GM12873 (cell line): ENCODE measurements at regions not wholly inside any gene's neighbourhood (a gene's known extent, or its start where the extent isn't known, plus 50 kb on each side); places are given as distances from the start of the nearest gene placed in this dataset.

Experiments used
- CTCF ChIP-seq: IDR thresholded peaks from 2 replicates; pipeline ENCODE4 v1.5.1; 2012; ENCODE audit warnings: low read depth, mild to moderate bottlenecking, moderate library complexity, low read length, control low read depth; ENCODE audit not compliant: insufficient read depth; ENCODE audit errors: missing control alignments

- TF ChIP-seq CTCF, result no peak
These were observed 357.9 kb upstream of the TSHZ2 start for GRCh38 chr20:52614051-52614863.

GRCh38 chr20:52612046-52612632 is 360.0 kb upstream of the TSHZ2 start:
- TF ChIP-seq CTCF, result no peak

- no peak for TF ChIP-seq CTCF
These were observed 361.4 kb upstream of the TSHZ2 start for GRCh38 chr20:52610749-52611148.

GRCh38 chr20:52601295-52601971 is 370.7 kb upstream of the TSHZ2 start:
- TF ChIP-seq CTCF, result no peak

GRCh38 chr20:52596256-52596655 is 375.9 kb upstream of the TSHZ2 start:
- no peak for TF ChIP-seq CTCF

- no peak for TF ChIP-seq CTCF
These were observed 376.6 kb upstream of the TSHZ2 start for GRCh38 chr20:52595518-52595917.

- no peak for TF ChIP-seq CTCF
These were observed 378.5 kb upstream of the TSHZ2 start for GRCh38 chr20:52593654-52594053.
